ENCODE measurements at regions not wholly inside any gene's neighbourhood (a gene's known extent, or its start where the extent isn't known, plus 50 kb on each side); places are given as distances from the start of the nearest gene placed in this dataset.

- DNase-seq = no peak
These were observed 335.7 kb downstream of the PRELID2 start for GRCh38 chr5:145499483-145499882.

- DNase-seq = no peak
These were observed 338.1 kb downstream of the PRELID2 start for GRCh38 chr5:145497052-145497451.

- no peak for DNase-seq
These were observed 339.4 kb downstream of the PRELID2 start for GRCh38 chr5:145495741-145496140.

- no peak for DNase-seq
These were observed 339.9 kb downstream of the PRELID2 start for GRCh38 chr5:145495196-145495595.

- no peak for DNase-seq
These were observed 341.7 kb downstream of the PRELID2 start for GRCh38 chr5:145493435-145493834.

- no peak for DNase-seq
These were observed 345.6 kb downstream of the PRELID2 start for GRCh38 chr5:145489516-145489915.

GRCh38 chr5:145484158-145484557 lies 351.0 kb downstream of the PRELID2 start:
- DNase-seq = no peak

- DNase-seq = no peak
These were observed 351.9 kb downstream of the PRELID2 start for GRCh38 chr5:145483212-145483611.

GRCh38 chr5:145479857-145480256 lies 355.3 kb downstream of the PRELID2 start:
- no peak for DNase-seq

- DNase-seq = no peak
These were observed 355.9 kb downstream of the PRELID2 start for GRCh38 chr5:145479271-145479670.

- DNase-seq = no peak
These were observed 356.5 kb downstream of the PRELID2 start for GRCh38 chr5:145478651-145479050.

GRCh38 chr5:145473042-145473642 lies 362.0 kb downstream of the PRELID2 start:
- DNase-seq = no peak

GRCh38 chr5:145471831-145472612 lies 363.1 kb downstream of the PRELID2 start:
- DNase-seq = no peak

- DNase-seq = no peak
These were observed 364.1 kb downstream of the PRELID2 start for GRCh38 chr5:145471026-145471425.

GRCh38 chr5:145470396-145470979 lies 364.7 kb downstream of the PRELID2 start:
- DNase-seq = no peak

GRCh38 chr5:145467446-145467845 lies 367.7 kb downstream of the PRELID2 start:
- no peak for DNase-seq

- DNase-seq = no peak
These were observed 368.6 kb downstream of the PRELID2 start for GRCh38 chr5:145466533-145466932.

GRCh38 chr5:145465474-145466263 lies 369.5 kb downstream of the PRELID2 start:
- DNase-seq = no peak

- no peak for DNase-seq
These were observed 371.0 kb downstream of the PRELID2 start for GRCh38 chr5:145464171-145464570.

- DNase-seq = no peak
These were observed 371.5 kb downstream of the PRELID2 start for GRCh38 chr5:145463634-145464033.

- DNase-seq = no peak
These were observed 372.6 kb downstream of the PRELID2 start for GRCh38 chr5:145462525-145462924.

- no peak for DNase-seq
These were observed 384.8 kb downstream of the PRELID2 start for GRCh38 chr5:145450286-145450885.

- DNase-seq = no peak
These were observed 385.3 kb downstream of the PRELID2 start for GRCh38 chr5:145449794-145450193.

All from NCI-H1105 (cell line).